CD4-positive, alpha-beta T cell treated with Interleukin-10 for 1 hour (primary cell): ENCODE measurements at regions not wholly inside any gene's neighbourhood (a gene's known extent, or its start where the extent isn't known, plus 50 kb on each side); places are given as distances from the start of the nearest gene placed in this dataset.
"Not testable (repeated sequence)": the region's sequence is repeated elsewhere in the genome, so short reads cannot be mapped to it uniquely, and the experiment has no call there.

Source experiments
- DNase-seq: peaks from one replicate; pipeline ENCODE4 v3.0.0-alpha.2; 2020

GRCh38 chr20:5452691-5453090, 135.9 kb upstream of the PROKR2 start:
- not testable (repeated sequence) for DNase-seq

GRCh38 chr20:5452286-5452685, 135.5 kb upstream of the PROKR2 start:
- DNase-seq = not testable (repeated sequence)

GRCh38 chr20:5451643-5452210, 135.0 kb upstream of the PROKR2 start:
- DNase-seq = no peak

- peak; percentile 43 for DNase-seq
These were observed 131.8 kb upstream of the PROKR2 start for GRCh38 chr20:5448449-5449118.

- no peak for DNase-seq
These were observed 130.4 kb upstream of the PROKR2 start for GRCh38 chr20:5447188-5447587.

- DNase-seq = no peak
These were observed 128.9 kb upstream of the PROKR2 start for GRCh38 chr20:5445611-5446010.

GRCh38 chr20:5442101-5442500, 125.3 kb upstream of the PROKR2 start:
- no peak for DNase-seq

- no peak for DNase-seq
These were observed 117.4 kb upstream of the PROKR2 start for GRCh38 chr20:5434116-5434515.

- DNase-seq = no peak
These were observed 116.6 kb upstream of the PROKR2 start for GRCh38 chr20:5433352-5433751.

GRCh38 chr20:5432030-5432429, 115.3 kb upstream of the PROKR2 start:
- no peak for DNase-seq

- DNase-seq = no peak
These were observed 113.9 kb upstream of the PROKR2 start for GRCh38 chr20:5430670-5431069.

GRCh38 chr20:5426026-5426425, 109.3 kb upstream of the PROKR2 start:
- DNase-seq = no peak

- no peak for DNase-seq
These were observed 99.3 kb upstream of the PROKR2 start for GRCh38 chr20:5416086-5416485.

GRCh38 chr20:5413394-5413793, 96.6 kb upstream of the PROKR2 start:
- DNase-seq = no peak

- no peak for DNase-seq
These were observed 93.7 kb upstream of the PROKR2 start for GRCh38 chr20:5410470-5410869.

GRCh38 chr20:5402903-5403531, 86.3 kb upstream of the PROKR2 start:
- peak; percentile 10 for DNase-seq

GRCh38 chr20:5401277-5401875, 84.6 kb upstream of the PROKR2 start:
- DNase-seq = no peak

- DNase-seq = no peak
These were observed 83.5 kb upstream of the PROKR2 start for GRCh38 chr20:5400164-5400762.

GRCh38 chr20:5397393-5397792, 80.6 kb upstream of the PROKR2 start:
- DNase-seq = no peak

GRCh38 chr20:5395932-5396727, 79.4 kb upstream of the PROKR2 start:
- no peak for DNase-seq

- DNase-seq = no peak
These were observed 76.6 kb upstream of the PROKR2 start for GRCh38 chr20:5393218-5393870.

- DNase-seq = no peak
These were observed 74.0 kb upstream of the PROKR2 start for GRCh38 chr20:5390720-5391119.
